GM12873 (cell line): ENCODE measurements at regions not wholly inside any gene's neighbourhood (a gene's known extent, or its start where the extent isn't known, plus 50 kb on each side); places are given as distances from the start of the nearest gene placed in this dataset.

Source experiments
- TF ChIP-seq, protein P1 (sequence below): IDR thresholded peaks from 2 replicates; pipeline ENCODE4 v1.5.1; 2012; ENCODE audit warnings: low read depth, mild to moderate bottlenecking, moderate library complexity, low read length, control low read depth; ENCODE audit not compliant: insufficient read depth; ENCODE audit errors: missing control alignments

DNA sequence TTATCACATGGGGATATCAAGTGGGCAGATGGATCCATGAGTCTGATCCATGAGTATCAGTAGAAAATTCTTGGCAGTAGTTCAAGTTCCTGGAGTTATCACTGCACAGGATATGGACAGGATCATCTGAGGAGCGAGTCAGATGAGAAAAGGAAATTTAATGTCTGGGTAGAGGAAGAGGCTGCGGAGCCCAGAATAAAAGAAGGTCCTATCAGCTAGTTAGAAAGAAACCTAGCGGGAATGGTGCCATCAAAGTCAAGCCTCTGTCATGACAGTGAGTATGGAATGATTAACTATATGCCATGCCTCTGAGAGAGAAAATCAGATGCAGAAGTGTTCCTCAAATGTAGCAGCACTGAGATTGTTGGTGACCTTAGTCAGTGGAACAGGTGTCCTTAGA lies 248.1 kb downstream of the PIK3R1 start:
- TF ChIP-seq, protein P1, sequence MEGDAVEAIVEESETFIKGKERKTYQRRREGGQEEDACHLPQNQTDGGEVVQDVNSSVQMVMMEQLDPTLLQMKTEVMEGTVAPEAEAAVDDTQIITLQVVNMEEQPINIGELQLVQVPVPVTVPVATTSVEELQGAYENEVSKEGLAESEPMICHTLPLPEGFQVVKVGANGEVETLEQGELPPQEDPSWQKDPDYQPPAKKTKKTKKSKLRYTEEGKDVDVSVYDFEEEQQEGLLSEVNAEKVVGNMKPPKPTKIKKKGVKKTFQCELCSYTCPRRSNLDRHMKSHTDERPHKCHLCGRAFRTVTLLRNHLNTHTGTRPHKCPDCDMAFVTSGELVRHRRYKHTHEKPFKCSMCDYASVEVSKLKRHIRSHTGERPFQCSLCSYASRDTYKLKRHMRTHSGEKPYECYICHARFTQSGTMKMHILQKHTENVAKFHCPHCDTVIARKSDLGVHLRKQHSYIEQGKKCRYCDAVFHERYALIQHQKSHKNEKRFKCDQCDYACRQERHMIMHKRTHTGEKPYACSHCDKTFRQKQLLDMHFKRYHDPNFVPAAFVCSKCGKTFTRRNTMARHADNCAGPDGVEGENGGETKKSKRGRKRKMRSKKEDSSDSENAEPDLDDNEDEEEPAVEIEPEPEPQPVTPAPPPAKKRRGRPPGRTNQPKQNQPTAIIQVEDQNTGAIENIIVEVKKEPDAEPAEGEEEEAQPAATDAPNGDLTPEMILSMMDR = no peak

DNA sequence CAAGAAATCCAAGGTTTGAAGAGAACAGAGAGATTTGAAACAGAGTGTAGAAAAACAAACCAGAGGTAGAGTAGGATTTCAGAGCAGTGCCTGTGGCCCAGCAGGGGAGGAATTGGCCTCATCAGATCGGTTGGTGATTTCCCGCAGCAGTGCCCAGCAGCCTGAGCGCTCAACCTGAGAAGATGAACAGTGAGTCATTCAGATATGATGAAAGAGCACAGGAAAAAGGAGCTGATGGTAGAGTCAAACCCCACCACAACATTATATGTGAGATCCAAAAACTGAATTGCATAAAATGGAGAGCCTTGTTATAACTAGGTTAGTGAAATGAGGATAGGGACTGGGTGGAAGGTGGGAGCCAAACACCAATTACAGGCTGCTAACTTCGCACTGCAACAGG lies 248.9 kb downstream of the PIK3R1 start:
- TF ChIP-seq, protein P1 = no peak

DNA sequence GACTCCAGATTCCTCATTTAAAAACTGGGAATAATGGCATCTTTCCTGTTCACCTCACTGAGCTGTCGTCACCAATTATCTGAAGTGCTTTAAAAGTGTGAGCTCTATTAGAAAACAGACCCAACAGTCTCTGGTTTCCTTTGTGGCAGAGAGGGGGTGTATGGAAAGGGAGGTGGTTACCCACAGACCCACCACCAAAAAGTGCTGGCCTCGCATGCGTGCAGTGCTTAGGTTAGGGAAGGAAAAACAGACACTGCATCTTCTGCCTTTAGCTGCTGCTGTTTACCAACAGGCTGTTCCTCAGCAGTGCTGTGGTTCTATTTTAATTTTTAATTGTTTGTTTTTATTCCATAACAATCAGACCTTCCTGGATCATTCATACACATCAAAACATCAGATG lies 249.6 kb downstream of the PIK3R1 start:
- TF ChIP-seq, protein P1 = no peak

DNA sequence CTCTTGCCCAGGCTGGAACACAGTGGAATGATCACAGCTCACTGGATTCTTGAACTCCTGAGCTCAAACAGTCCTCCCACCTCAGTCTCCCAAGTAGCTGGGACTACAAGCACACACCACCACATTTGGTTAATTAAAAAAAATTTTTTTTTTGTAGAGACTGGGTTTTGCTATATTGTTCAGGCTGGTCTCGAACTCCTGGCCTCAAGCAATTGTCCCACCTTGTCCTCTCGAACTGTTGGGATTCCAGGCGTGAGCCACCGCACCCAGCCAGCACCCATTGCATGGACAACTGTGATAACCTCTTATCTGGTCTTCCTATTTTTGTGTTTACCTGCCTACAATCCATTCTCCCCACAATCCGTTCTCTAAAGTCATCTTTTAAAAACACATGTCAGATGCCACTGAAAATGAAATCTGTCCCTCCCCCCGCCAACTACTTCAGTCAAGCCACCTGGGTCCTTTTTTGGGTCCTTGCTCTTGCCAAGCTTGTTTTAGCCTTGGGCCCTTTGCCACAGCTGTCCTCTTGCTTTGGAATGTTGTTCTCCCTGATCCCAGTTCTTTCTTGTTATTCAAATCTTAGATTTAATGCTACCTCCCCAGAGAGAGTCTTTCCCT lies 250.5 kb downstream of the PIK3R1 start:
- TF ChIP-seq, protein P1 = no peak

DNA sequence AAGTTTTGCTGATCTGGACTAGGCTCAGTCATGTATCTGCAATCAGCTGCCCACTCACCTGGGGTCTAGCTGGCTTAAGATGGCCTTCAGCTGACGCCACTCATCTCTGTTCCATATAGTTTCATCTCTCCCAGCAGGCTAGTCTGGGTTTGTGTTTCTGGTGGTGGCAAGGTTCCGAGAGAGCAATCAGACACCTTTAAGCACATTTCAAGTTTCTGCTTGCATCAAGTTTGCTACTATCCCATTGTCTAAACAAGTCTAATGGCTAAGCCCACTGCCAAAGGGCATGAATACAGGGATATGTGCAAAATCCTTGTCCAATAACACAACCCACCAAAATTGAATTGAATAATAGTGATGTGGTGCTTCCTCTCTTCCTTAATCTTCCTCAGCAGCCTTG lies 251.7 kb downstream of the PIK3R1 start:
- TF ChIP-seq, protein P1 = no peak

DNA sequence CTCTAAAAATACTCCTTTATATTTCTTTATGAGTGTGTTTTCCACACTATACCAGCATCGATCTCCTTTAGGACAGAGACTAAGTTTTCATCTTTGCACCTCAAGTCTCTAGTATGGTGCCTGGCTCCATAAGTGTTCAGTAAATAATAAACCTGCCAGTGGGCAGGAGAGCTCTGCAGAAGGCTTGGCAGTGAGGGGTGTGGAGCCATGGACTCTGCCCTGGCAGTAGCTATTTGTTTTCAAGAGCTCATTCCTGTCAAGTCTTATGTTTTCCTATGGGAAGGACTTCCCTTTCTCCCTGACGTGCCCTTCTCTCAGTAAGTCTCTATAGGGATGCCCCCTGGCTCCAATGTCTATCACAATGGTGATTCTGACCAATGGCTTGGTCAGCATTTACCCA lies 252.2 kb downstream of the PIK3R1 start:
- TF ChIP-seq, protein P1 = no peak

DNA sequence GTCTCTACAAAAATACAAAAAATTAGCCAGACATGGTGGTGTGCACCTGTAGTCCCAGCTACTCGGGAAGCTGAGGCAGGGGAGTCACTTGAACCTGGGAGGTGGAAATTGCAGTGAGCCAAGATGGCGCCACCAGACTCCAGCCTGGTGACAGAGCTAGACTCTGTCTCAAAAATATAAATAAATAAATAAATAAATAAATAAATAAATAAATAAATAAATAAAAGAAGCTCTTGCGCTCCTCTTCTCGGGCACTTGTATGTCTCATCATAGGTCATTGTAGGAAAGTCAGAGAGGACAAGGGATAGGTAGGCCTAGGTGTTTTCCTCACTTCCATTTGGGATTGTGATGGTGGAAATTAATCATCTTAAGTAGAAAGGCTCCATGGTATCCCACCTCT lies 252.8 kb downstream of the PIK3R1 start:
- TF ChIP-seq, protein P1 = no peak

DNA sequence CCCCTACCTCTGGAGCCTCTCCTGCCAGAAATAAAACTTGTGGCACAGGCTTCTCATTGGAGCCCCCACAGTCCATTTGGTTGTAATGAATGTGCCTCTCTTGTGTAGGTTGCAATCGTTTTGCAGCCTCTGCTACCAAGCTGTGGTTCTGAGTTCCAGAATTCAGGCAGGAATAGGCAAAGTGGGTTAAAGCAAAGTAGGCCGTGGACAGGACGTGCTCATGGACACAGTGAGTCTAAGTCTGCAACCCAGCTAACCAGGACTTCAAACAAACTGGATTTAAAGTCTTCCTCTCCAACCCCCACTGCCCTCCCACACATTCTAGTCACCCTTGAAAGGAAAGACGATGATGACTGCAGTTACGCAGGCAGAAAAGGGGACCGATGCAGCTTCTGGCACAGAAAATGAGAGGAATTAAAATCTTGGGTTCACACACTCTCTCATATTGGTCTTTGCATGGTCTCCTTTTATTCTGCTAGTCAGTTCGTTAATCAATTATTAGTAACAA lies 260.0 kb downstream of the PIK3R1 start:
- TF ChIP-seq, protein P1 = no peak
